ENCODE measurements at regions not wholly inside any gene's neighbourhood (a gene's known extent, or its start where the extent isn't known, plus 50 kb on each side); places are given as distances from the start of the nearest gene placed in this dataset.

GRCh38 chr18:45228796-45229388 is 386.4 kb upstream of the SLC14A2 start:
- no peak for TF ChIP-seq EZH2 (IDR thresholded peaks at IDR 0.05; ENCODE audit: low read length)
- no peak for TF ChIP-seq CTCF (optimal IDR thresholded peaks at IDR 0.05 in 1 of 3, IDR thresholded peaks at IDR 0.05 in 1 of 3, conservative IDR thresholded peaks at IDR 0.05 in 1 of 3; ENCODE audit: extremely low read depth in 1 of 3, insufficient read depth in 2 of 3, low read length in 3 of 3)
- Histone ChIP-seq H3K79me2 (ENCODE audit: control insufficient read depth, insufficient read depth, low read length) (no peaks in the 10 kb centered on the region), H3K27ac (ENCODE audit: control insufficient read depth, insufficient read depth, low read length) (no peak overlapping the region), H3K4me1 (ENCODE audit: control insufficient read depth, extremely low read depth, insufficient read depth, low read length) (no peaks in the 10 kb centered on the region), H3K9me3 (ENCODE audit: control insufficient read depth, low read depth, low read length) (no peaks in the 10 kb centered on the region), H3K9me1 (ENCODE audit: control insufficient read depth, extremely low read depth, insufficient read depth, low read length) (no peaks in the 10 kb centered on the region), H3K4me3 (ENCODE audit: control insufficient read depth in 2 of 3, extremely low read depth in 1 of 3, insufficient read depth in 2 of 3, low read depth in 1 of 3, low read length in 3 of 3) (no peak overlapping the region), H3K4me2 (ENCODE audit: control insufficient read depth, extremely low read depth, insufficient read depth, low read depth, low read length) (no peak overlapping the region), H4K20me1 (ENCODE audit: control insufficient read depth, extremely low read depth, insufficient read depth, low read length) (no peaks in the 10 kb centered on the region), H2AFZ (ENCODE audit: control insufficient read depth, low read length) (no peak overlapping the region), H3K27me3 (ENCODE audit: control insufficient read depth, extremely low read depth, insufficient read depth, low read length) (no peaks in the 10 kb centered on the region), H3K36me3 (ENCODE audit: control insufficient read depth in 2 of 2, extremely low read depth in 1 of 2, insufficient read depth in 2 of 2, low read length in 2 of 2) (no peaks in the 10 kb centered on the region), H3K9ac (ENCODE audit: control insufficient read depth, extremely low read depth, insufficient read depth, low read length) (no peak overlapping the region)
- dilution Hi-C loops (cut with MboI; ENCODE audit: extremely low pct_ligation_motif_present, low sequenced_read_pairs): no loop called here
- DNase-seq (ENCODE audit: low read depth, low spot score) (no peak), FAIRE-seq (no peak)

GRCh38 chr18:45231617-45232016 is 383.7 kb upstream of the SLC14A2 start:
- dilution Hi-C loops (cut with MboI; ENCODE audit: extremely low pct_ligation_motif_present, low sequenced_read_pairs): no loop called here
- no peak for DNase-seq (ENCODE audit: low read depth, low spot score)

More at GRCh38 chr18:45231617-45232016, 383.7 kb upstream of the SLC14A2 start:
- Histone ChIP-seq H3K4me3 (ENCODE audit: control insufficient read depth in 2 of 3, extremely low read depth in 1 of 3, insufficient read depth in 2 of 3, low read depth in 1 of 3, low read length in 3 of 3) (no peak overlapping the region), H3K9ac (ENCODE audit: control insufficient read depth, extremely low read depth, insufficient read depth, low read length) (no peak overlapping the region), H3K27ac (ENCODE audit: control insufficient read depth, insufficient read depth, low read length) (no peak overlapping the region), H2AFZ (ENCODE audit: control insufficient read depth, low read length) (no peak overlapping the region), H3K4me2 (ENCODE audit: control insufficient read depth, extremely low read depth, insufficient read depth, low read depth, low read length) (no peak overlapping the region), H3K36me3 (ENCODE audit: control insufficient read depth in 2 of 2, extremely low read depth in 1 of 2, insufficient read depth in 2 of 2, low read length in 2 of 2) (no peaks in the 10 kb centered on the region), H3K9me3 (ENCODE audit: control insufficient read depth, low read depth, low read length) (no peaks in the 10 kb centered on the region), H3K9me1 (ENCODE audit: control insufficient read depth, extremely low read depth, insufficient read depth, low read length) (no peaks in the 10 kb centered on the region), H4K20me1 (ENCODE audit: control insufficient read depth, extremely low read depth, insufficient read depth, low read length) (no peaks in the 10 kb centered on the region), H3K27me3 (ENCODE audit: control insufficient read depth, extremely low read depth, insufficient read depth, low read length) (no peaks in the 10 kb centered on the region), H3K4me1 (ENCODE audit: control insufficient read depth, extremely low read depth, insufficient read depth, low read length) (no peaks in the 10 kb centered on the region), H3K79me2 (ENCODE audit: control insufficient read depth, insufficient read depth, low read length) (no peaks in the 10 kb centered on the region)
- no peak for FAIRE-seq
- TF ChIP-seq EZH2 (IDR thresholded peaks at IDR 0.05; ENCODE audit: low read length): no peak
- no peak for TF ChIP-seq CTCF (optimal IDR thresholded peaks at IDR 0.05 in 1 of 3, IDR thresholded peaks at IDR 0.05 in 1 of 3, conservative IDR thresholded peaks at IDR 0.05 in 1 of 3; ENCODE audit: extremely low read depth in 1 of 3, insufficient read depth in 2 of 3, low read length in 3 of 3)
